Adrenal gland (tissue), 5 donors: ENCODE measurements at regions not wholly inside any gene's neighbourhood (a gene's known extent, or its start where the extent isn't known, plus 50 kb on each side); places are given as distances from the start of the nearest gene placed in this dataset.

ENCODE experiments used
- CTCF ChIP-seq, 6 experiments: fragments of 450-650 bp in 4 of 6; fragments of 200-600 bp in 2 of 6; sonication (generic) in 1 of 6; IDR thresholded peaks; 1 replicate in 5 of 6; 2 replicates in 1 of 6; pipeline versions ENCODE4 v1.5.1 to v1.8.0; 2016 to 2021; ENCODE audit warnings: antibody characterized with exemption in 6 of 6, mild to moderate bottlenecking in 2 of 6, moderate library complexity in 1 of 6
- POLR2A ChIP-seq, 2 donors: fragments of 450-650 bp; IDR thresholded peaks; one replicate each; pipeline ENCODE4 v1.6.1; 2017; ENCODE audit warnings: antibody characterized with exemption in 2 of 2, mild to moderate bottlenecking in 2 of 2, moderate library complexity in 1 of 2
- donor health status: DM: no; HTN: no; CAD: no.

GRCh38 chr7:138407792-138408191, 52.3 kb upstream of the TRIM24 start:
- TF ChIP-seq CTCF (IDR thresholded peaks at IDR 0.05) = no peak
- no peak for TF ChIP-seq POLR2A (IDR thresholded peaks at IDR 0.05)
